WERI-Rb-1 (cell line): ENCODE measurements at regions not wholly inside any gene's neighbourhood (a gene's known extent, or its start where the extent isn't known, plus 50 kb on each side); places are given as distances from the start of the nearest gene placed in this dataset.

Experiments
- DNase-seq: peaks from one replicate; pipeline ENCODE4 v3.0.0-alpha.2; 2020
- H3K27ac ChIP-seq: fragments of 250-450 bp; sonication (Bioruptor Pico); 2 replicates; pipeline ENCODE4 v1.5.1; 2020; ENCODE audit warnings: mild to moderate bottlenecking, moderate library complexity
- H3K27me3 ChIP-seq: fragments of 250-450 bp; sonication (Bioruptor Pico); 2 replicates; pipeline ENCODE4 v1.5.1; 2021; ENCODE audit warnings: mild to moderate bottlenecking, low read depth, moderate library complexity; ENCODE audit not compliant: insufficient read depth, severe bottlenecking
- H3K36me3 ChIP-seq: fragments of 250-450 bp; sonication (Bioruptor Pico); 2 replicates; pipeline ENCODE4 v1.5.1; 2020; ENCODE audit warnings: mild to moderate bottlenecking, moderate library complexity
- H3K4me3 ChIP-seq: 2 replicates; pipeline ENCODE4 v1.5.1; 2011; ENCODE audit warnings: low read depth, mild to moderate bottlenecking, control low read depth, low read length
- H3K9me3 ChIP-seq: fragments of 250-450 bp; sonication (Bioruptor Pico); 2 replicates; pipeline ENCODE4 v1.5.1; 2021; ENCODE audit warnings: mild to moderate bottlenecking, moderate library complexity; ENCODE audit not compliant: severe bottlenecking
- CTCF ChIP-seq: IDR thresholded peaks from 2 replicates; pipeline ENCODE4 v1.5.1; 2011; ENCODE audit warnings: low read depth, mild to moderate bottlenecking, control low read depth, inconsistent platforms, low read length

DNA sequence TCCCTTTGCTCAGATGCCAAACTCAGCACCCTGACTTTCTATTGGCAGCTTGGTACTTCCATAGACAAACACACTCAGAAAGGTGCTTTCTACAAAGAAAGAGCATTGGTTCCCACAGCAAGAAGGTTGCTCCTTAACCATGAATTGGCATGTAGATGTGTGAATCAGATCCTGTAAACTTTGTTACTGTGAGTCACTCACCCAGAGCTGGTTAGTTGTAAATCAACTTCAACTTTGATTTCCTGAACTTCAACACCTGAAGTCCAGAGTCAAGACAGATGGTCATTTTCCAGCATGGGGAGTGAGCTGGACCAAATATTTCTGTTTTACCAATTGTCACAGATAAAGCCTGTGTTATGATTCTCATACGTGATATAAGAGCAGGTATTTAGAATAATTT lies 797.2 kb downstream of the TNS3 start:
- TF ChIP-seq CTCF, result no peak
- H3K27ac ChIP-seq, result no peak overlapping the region
- no peak overlapping the region for H3K4me3 ChIP-seq

DNA sequence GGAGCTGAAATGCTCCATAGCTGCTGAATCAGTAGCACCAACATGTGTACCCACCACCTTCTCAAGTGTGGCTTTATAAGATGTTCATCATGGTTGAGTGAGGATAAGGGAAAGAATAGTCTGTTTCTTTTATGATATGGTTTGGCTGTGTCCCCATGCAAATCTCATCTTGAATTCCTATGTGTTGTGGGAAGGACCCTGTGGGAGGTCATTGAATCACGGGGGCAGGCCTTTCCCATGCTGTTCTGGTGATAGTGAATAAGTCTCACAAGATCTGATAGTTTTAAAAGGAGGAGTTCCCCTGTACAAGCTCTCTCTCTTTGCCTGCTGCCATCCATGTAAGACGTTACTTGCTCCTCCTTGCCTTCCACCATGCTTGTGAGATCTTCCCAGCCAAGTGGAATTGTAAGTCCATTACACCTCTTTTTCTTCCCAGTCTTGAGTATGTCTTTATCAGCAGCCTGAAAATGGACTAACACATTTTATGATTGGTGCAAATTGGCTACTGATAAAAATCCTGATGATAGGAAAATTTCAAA lies 799.9 kb downstream of the TNS3 start:
- no peak for TF ChIP-seq CTCF
- Histone ChIP-seq H3K36me3 (no peaks in the 10 kb centered on the region), H3K27ac (no peak overlapping the region), H3K27me3 (no peaks in the 10 kb centered on the region), H3K9me3 (no peaks in the 10 kb centered on the region), H3K4me3 (no peak overlapping the region)
- no peak for DNase-seq

More for the DNA sequence above, 797.2 kb downstream of the TNS3 start:
- no peaks in the 10 kb centered on the region for H3K9me3 ChIP-seq
- DNase-seq, result no peak
- no peaks in the 10 kb centered on the region for H3K36me3 ChIP-seq
- H3K27me3 ChIP-seq, result no peaks in the 10 kb centered on the region

- H3K9me3 ChIP-seq, result no peaks in the 10 kb centered on the region
- 0 out of 2 replicates have a peak, but pooled peaks have one; percentile 20 for TF ChIP-seq CTCF
- no peaks in the 10 kb centered on the region for H3K36me3 ChIP-seq
- H3K27ac ChIP-seq, result no peak overlapping the region
- peak; percentile 14 for DNase-seq
- no peak overlapping the region for H3K4me3 ChIP-seq
- H3K27me3 ChIP-seq, result no peaks in the 10 kb centered on the region
Measured at GRCh38 chr7:46776790-46777189, 805.1 kb downstream of the TNS3 start.

DNA sequence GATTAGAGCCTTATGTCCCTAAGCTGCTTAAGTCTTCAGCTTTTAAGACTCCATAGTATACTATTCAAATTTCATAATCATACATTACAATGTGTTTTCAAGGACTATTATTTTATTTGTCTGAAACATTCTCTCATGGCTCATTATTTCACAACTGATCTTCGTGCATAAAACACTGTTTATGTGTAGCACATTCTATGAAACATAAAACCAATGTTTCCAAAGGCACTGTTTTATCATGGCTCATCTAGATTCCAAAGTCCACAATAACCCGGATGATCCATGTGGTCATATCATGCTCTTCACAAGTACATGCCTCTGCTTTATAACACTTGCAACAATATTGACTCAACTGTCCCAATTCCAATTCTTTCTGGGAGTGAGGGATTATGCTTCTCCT lies 806.1 kb downstream of the TNS3 start:
- no peak for TF ChIP-seq CTCF
- no peak for DNase-seq
- no peak overlapping the region for H3K27ac ChIP-seq
- no peaks in the 10 kb centered on the region for H3K36me3 ChIP-seq
- H3K4me3 ChIP-seq, result no peak overlapping the region
- no peaks in the 10 kb centered on the region for H3K27me3 ChIP-seq
- H3K9me3 ChIP-seq, result no peaks in the 10 kb centered on the region

DNA sequence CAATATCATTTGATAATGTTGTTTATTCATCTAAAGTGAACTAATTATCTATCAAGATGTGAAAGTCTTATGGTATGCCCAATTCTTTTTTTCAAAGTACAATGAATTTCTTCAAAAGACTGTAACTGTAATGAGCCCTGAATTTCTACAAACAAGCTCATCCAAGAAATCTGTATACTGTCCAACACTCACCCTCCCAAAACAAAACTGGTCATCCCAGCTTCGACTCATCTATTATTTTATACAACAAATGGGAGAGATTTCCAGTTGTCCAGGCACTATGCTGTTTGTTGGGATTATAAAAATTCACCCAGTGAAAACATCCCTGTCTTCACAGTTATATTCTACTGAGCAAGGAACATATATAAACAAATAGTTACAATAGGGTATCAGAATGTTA lies 806.9 kb downstream of the TNS3 start:
- no peak for TF ChIP-seq CTCF
- H3K36me3 ChIP-seq, result no peaks in the 10 kb centered on the region
- no peaks in the 10 kb centered on the region for H3K9me3 ChIP-seq
- H3K27ac ChIP-seq, result no peak overlapping the region
- no peaks in the 10 kb centered on the region for H3K27me3 ChIP-seq
- DNase-seq, result no peak
- no peak overlapping the region for H3K4me3 ChIP-seq

- Histone ChIP-seq H3K9me3 (no peaks in the 10 kb centered on the region), H3K36me3 (no peaks in the 10 kb centered on the region), H3K27me3 (no peaks in the 10 kb centered on the region), H3K4me3 (no peak overlapping the region), H3K27ac (no peak overlapping the region)
- no peak for DNase-seq
- no peak for TF ChIP-seq CTCF
Measured at GRCh38 chr7:46774515-46774914, 807.4 kb downstream of the TNS3 start.
